Mucosa of stomach (tissue), 1 donor: ENCODE measurements at regions not wholly inside any gene's neighbourhood (a gene's known extent, or its start where the extent isn't known, plus 50 kb on each side); places are given as distances from the start of the nearest gene placed in this dataset.

Experiments used
- H3K27me3 ChIP-seq: one replicate; pipeline ENCODE4 v1.7.0; 2013; ENCODE audit warnings: mild to moderate bottlenecking, low read length; ENCODE audit not compliant: control insufficient read depth, insufficient read depth
- H3K36me3 ChIP-seq: one replicate; pipeline ENCODE4 v1.7.0; 2013; ENCODE audit warnings: low read length; ENCODE audit not compliant: control insufficient read depth, insufficient read depth
- H3K4me1 ChIP-seq: one replicate; pipeline ENCODE4 v1.7.0; 2013; ENCODE audit warnings: mild to moderate bottlenecking, low read length; ENCODE audit not compliant: control insufficient read depth, insufficient read depth
- H3K4me3 ChIP-seq: one replicate; pipeline ENCODE4 v1.7.0; 2013; ENCODE audit warnings: low read length
- H3K9ac ChIP-seq: one replicate; pipeline ENCODE4 v1.7.0; 2013; ENCODE audit warnings: mild to moderate bottlenecking, low read length, moderate library complexity
- H3K9me3 ChIP-seq: one replicate; pipeline ENCODE4 v1.7.0; 2013; ENCODE audit warnings: mild to moderate bottlenecking, low read length, moderate library complexity; ENCODE audit not compliant: control insufficient read depth
- donor health status: Pancreatic carcinoma.

GRCh38 chr20:1773816-1774215 is 116.2 kb upstream of the SIRPG start:
- Histone ChIP-seq H3K9me3 (no peaks in the 10 kb centered on the region), H3K4me3 (no peak overlapping the region), H3K36me3 (no peaks in the 10 kb centered on the region), H3K27me3 (peaks cover 18% of the 10 kb centered on the region), H3K4me1 (peaks cover 7% of the 10 kb centered on the region), H3K9ac (no peak overlapping the region)

- no peak overlapping the region for H3K4me3 ChIP-seq
- no peaks in the 10 kb centered on the region for H3K9me3 ChIP-seq
- H3K9ac ChIP-seq = no peak overlapping the region
- no peaks in the 10 kb centered on the region for H3K27me3 ChIP-seq
- H3K4me1 ChIP-seq = no peaks in the 10 kb centered on the region
- no peaks in the 10 kb centered on the region for H3K36me3 ChIP-seq
These were observed 111.9 kb upstream of the SIRPG start for GRCh38 chr20:1769491-1769890.

GRCh38 chr20:1766731-1767130 is 109.2 kb upstream of the SIRPG start:
- no peaks in the 10 kb centered on the region for H3K27me3 ChIP-seq
- no peak overlapping the region for H3K4me3 ChIP-seq
- no peaks in the 10 kb centered on the region for H3K4me1 ChIP-seq
- H3K36me3 ChIP-seq = no peaks in the 10 kb centered on the region
- H3K9ac ChIP-seq = no peak overlapping the region
- H3K9me3 ChIP-seq = no peaks in the 10 kb centered on the region

GRCh38 chr20:1764136-1765033 is 106.8 kb upstream of the SIRPG start:
- H3K4me1 ChIP-seq = no peaks in the 10 kb centered on the region
- no peak overlapping the region for H3K9ac ChIP-seq
- H3K36me3 ChIP-seq = no peaks in the 10 kb centered on the region
- H3K4me3 ChIP-seq = no peak overlapping the region
- no peaks in the 10 kb centered on the region for H3K9me3 ChIP-seq
- no peaks in the 10 kb centered on the region for H3K27me3 ChIP-seq

- no peaks in the 10 kb centered on the region for H3K9me3 ChIP-seq
- no peak overlapping the region for H3K9ac ChIP-seq
- H3K36me3 ChIP-seq = no peaks in the 10 kb centered on the region
- H3K4me1 ChIP-seq = peaks cover 4% of the 10 kb centered on the region
- no peaks in the 10 kb centered on the region for H3K27me3 ChIP-seq
- no peak overlapping the region for H3K4me3 ChIP-seq
These were observed 104.0 kb upstream of the SIRPG start for GRCh38 chr20:1761598-1761997.

- peaks cover 4% of the 10 kb centered on the region for H3K4me1 ChIP-seq
- no peak overlapping the region for H3K4me3 ChIP-seq
- H3K9ac ChIP-seq = no peak overlapping the region
- no peaks in the 10 kb centered on the region for H3K36me3 ChIP-seq
- no peaks in the 10 kb centered on the region for H3K27me3 ChIP-seq
- no peaks in the 10 kb centered on the region for H3K9me3 ChIP-seq
These were observed 103.5 kb upstream of the SIRPG start for GRCh38 chr20:1761116-1761515.

- no peaks in the 10 kb centered on the region for H3K36me3 ChIP-seq
- H3K9ac ChIP-seq = no peak overlapping the region
- H3K4me3 ChIP-seq = no peak overlapping the region
- no peaks in the 10 kb centered on the region for H3K9me3 ChIP-seq
- H3K4me1 ChIP-seq = peaks cover 4% of the 10 kb centered on the region
- no peaks in the 10 kb centered on the region for H3K27me3 ChIP-seq
These were observed 101.2 kb upstream of the SIRPG start for GRCh38 chr20:1758765-1759164.

GRCh38 chr20:1757606-1758512 is 100.3 kb upstream of the SIRPG start:
- no peaks in the 10 kb centered on the region for H3K36me3 ChIP-seq
- H3K27me3 ChIP-seq = no peaks in the 10 kb centered on the region
- H3K9ac ChIP-seq = no peak overlapping the region
- peaks cover 4% of the 10 kb centered on the region for H3K4me1 ChIP-seq
- no peak overlapping the region for H3K4me3 ChIP-seq
- H3K9me3 ChIP-seq = no peaks in the 10 kb centered on the region

GRCh38 chr20:1757072-1757471 is 99.5 kb upstream of the SIRPG start:
- Histone ChIP-seq H3K36me3 (no peaks in the 10 kb centered on the region), H3K9me3 (no peaks in the 10 kb centered on the region), H3K9ac (no peak overlapping the region), H3K4me3 (no peak overlapping the region), H3K4me1 (peaks cover 4% of the 10 kb centered on the region), H3K27me3 (no peaks in the 10 kb centered on the region)

- no peak overlapping the region for H3K9ac ChIP-seq
- H3K36me3 ChIP-seq = no peaks in the 10 kb centered on the region
- no peaks in the 10 kb centered on the region for H3K27me3 ChIP-seq
- no peak overlapping the region for H3K4me3 ChIP-seq
- no peaks in the 10 kb centered on the region for H3K9me3 ChIP-seq
- H3K4me1 ChIP-seq = peaks cover 4% of the 10 kb centered on the region
These were observed 97.2 kb upstream of the SIRPG start for GRCh38 chr20:1754749-1755148.

- Histone ChIP-seq H3K4me3 (no peak overlapping the region), H3K9ac (no peak overlapping the region), H3K27me3 (no peaks in the 10 kb centered on the region)
These were observed 96.7 kb upstream of the SIRPG start for GRCh38 chr20:1754306-1754705.

GRCh38 chr20:1752045-1752444 is 94.5 kb upstream of the SIRPG start:
- peaks cover 2% of the 10 kb centered on the region for H3K4me1 ChIP-seq

More at GRCh38 chr20:1754306-1754705, 96.7 kb upstream of the SIRPG start:
- Histone ChIP-seq H3K4me1 (peaks cover 4% of the 10 kb centered on the region), H3K9me3 (no peaks in the 10 kb centered on the region), H3K36me3 (no peaks in the 10 kb centered on the region)

More at GRCh38 chr20:1752045-1752444, 94.5 kb upstream of the SIRPG start:
- Histone ChIP-seq H3K27me3 (no peaks in the 10 kb centered on the region), H3K9me3 (no peaks in the 10 kb centered on the region), H3K36me3 (no peaks in the 10 kb centered on the region), H3K9ac (no peak overlapping the region), H3K4me3 (no peak overlapping the region)
